Pancreas (tissue), 10 donors: ENCODE measurements at regions not wholly inside any gene's neighbourhood (a gene's known extent, or its start where the extent isn't known, plus 50 kb on each side); places are given as distances from the start of the nearest gene placed in this dataset.

Experiments
- ATAC-seq, 4 donors: fragments of 200-7000 bp; cut with Tn5 transposase; one replicate each; pipeline versions ENCODE4 v1.8.0 to v1.9.1; 2020; ENCODE audit warnings: mild to moderate bottlenecking in 4 of 4, moderate library complexity in 4 of 4
- DNase-seq, 6 donors: peaks; one replicate each; pipeline ENCODE4 v3.0.0-alpha.2; 2020
- FAIRE-seq: peaks from 2 replicates; lab custom pipeline; 2012; peaks lifted over from hg19 to GRCh38; lab: Jason Lieb, UNC
- H3K27ac ChIP-seq, 4 donors: fragments of 200-600 bp; sonication (generic); 1 replicate in 3 of 4; 2 replicates in 1 of 4; pipeline versions ENCODE4 v1.5.0 to v1.8.0; 2020
- H3K27me3 ChIP-seq, 4 donors: fragments of 200-600 bp; one replicate each; pipeline ENCODE4 v1.8.0; 2021
- H3K36me3 ChIP-seq, 3 donors: fragments of 200-600 bp; sonication (generic) in 1 of 3; one replicate each; pipeline versions ENCODE4 v1.5.0 to v1.8.0; 2020 to 2021
- H3K4me1 ChIP-seq, 3 donors: fragments of 200-600 bp; one replicate each; pipeline ENCODE4 v1.8.0; 2021
- H3K4me3 ChIP-seq, 4 donors: fragments of 200-600 bp; sonication (generic) in 2 of 4; one replicate each; pipeline versions ENCODE4 v1.5.0 to v1.8.0; 2020 to 2021
- H3K9me3 ChIP-seq, 4 donors: fragments of 200-600 bp; one replicate each; pipeline ENCODE4 v1.8.0; 2021
- CTCF ChIP-seq, 4 donors: fragments of 200-600 bp; sonication (generic) in 3 of 4; IDR thresholded peaks; one replicate each; pipeline versions ENCODE4 v1.5.0 to v1.8.0; 2021; ENCODE audit warnings: antibody characterized with exemption in 4 of 4
- WGBS, 2 donors: extraction: QIAGEN DNeasy Blood & Tissue Kit; methylation state at CpG; one replicate each; pipeline ENCODE4 v1.1.7; 2013; 5-methylcytosine and 5-hydroxymethylcytosine counted together
- intact Hi-C, 3 donors: fragments of 100-400 bp; cut with DNase I; formaldehyde crosslinking; loops; one replicate each; pipeline versions ENCODE4 v1.11.1 to v1.14.2; 2022
- donor health status: healthy with polysubstance abuse.
- donor health status: DM: no; HTN: no; CAD: no; lungs with moderate emphysema.
- donor health status: DM: no; HTN: no; CAD: no.
- donor health status: control.
- donor health status: control.
- donor health status: Bipolar disorder and iron deficiency.
- donor health status: DM: yes; HTN: yes; CAD: no.
- donor health status: DM: no; HTN: no; CAD: no.
- donor health status: DM: no; HTN: no; CAD: no.
- donor health status: DM: yes; HTN: yes; CAD: no.

- H3K4me1 ChIP-seq = no peaks in the 10 kb centered on the region
- no peak overlapping the region for H3K4me3 ChIP-seq
- H3K27me3 ChIP-seq = no peaks in the 10 kb centered on the region
- whole genome bisulfite sequencing, 2 donors = 88 to 90% methylated on average over 19 of the region's 19 CpGs
- H3K36me3 ChIP-seq = no peaks in the 10 kb centered on the region
- FAIRE-seq (no peak), ATAC-seq (no peak), DNase-seq (no peak)
- no peaks in the 10 kb centered on the region for H3K9me3 ChIP-seq
- intact Hi-C loops = no loop called here
- TF ChIP-seq CTCF (IDR thresholded peaks at IDR 0.05) = no peak
- H3K27ac ChIP-seq = no peak overlapping the region
Observed at GRCh38 chr6:165827190-165827518, 164.1 kb upstream of the PDE10A start.

GRCh38 chr6:165826487-165827189 lies 163.6 kb upstream of the PDE10A start:
- 83 to 86% methylated on average over 19 to 33 of the region's 33 CpGs for WGBS, 2 donors
- TF ChIP-seq CTCF (IDR thresholded peaks at IDR 0.05) = no peak
- Histone ChIP-seq H3K27ac (no peak overlapping the region), H3K4me3 (no peak overlapping the region), H3K36me3 (no peaks in the 10 kb centered on the region), H3K27me3 (no peaks in the 10 kb centered on the region), H3K4me1 (no peaks in the 10 kb centered on the region), H3K9me3 (no peaks in the 10 kb centered on the region)
- FAIRE-seq (no peak), DNase-seq (peak in 1 of 6 donors; percentile 58), ATAC-seq (no peak)
- intact Hi-C loops = no loop called here

GRCh38 chr6:165825256-165825815 lies 162.3 kb upstream of the PDE10A start:
- no peaks in the 10 kb centered on the region for H3K36me3 ChIP-seq
- no peak for TF ChIP-seq CTCF (IDR thresholded peaks at IDR 0.05)
- no peak overlapping the region for H3K4me3 ChIP-seq
- peaks cover 0 to 6% (median 0%) of the 10 kb centered on the region in 4 donors for H3K27me3 ChIP-seq
- FAIRE-seq (no peak), DNase-seq (no peak), ATAC-seq (no peak)
- no peaks in the 10 kb centered on the region for H3K9me3 ChIP-seq
- WGBS, 2 donors = 80 to 83% methylated on average over 9 of the region's 9 CpGs
- H3K27ac ChIP-seq = no peak overlapping the region
- intact Hi-C loops = no loop called here
- H3K4me1 ChIP-seq = no peaks in the 10 kb centered on the region

- Histone ChIP-seq H3K9me3 (no peaks in the 10 kb centered on the region), H3K4me3 (no peak overlapping the region), H3K27me3 (peaks cover 0 to 20% (median 2%) of the 10 kb centered on the region in 4 donors), H3K36me3 (no peaks in the 10 kb centered on the region), H3K4me1 (no peaks in the 10 kb centered on the region), H3K27ac (no peak overlapping the region)
- intact Hi-C loops = no loop called here
- ATAC-seq (no peak), DNase-seq (no peak), FAIRE-seq (no peak)
- 79 to 88% methylated on average over 10 of the region's 10 CpGs for WGBS, 2 donors
- TF ChIP-seq CTCF (IDR thresholded peaks at IDR 0.05) = no peak
Observed at GRCh38 chr6:165823609-165824326, 160.7 kb upstream of the PDE10A start.

- Histone ChIP-seq H3K4me1 (no peaks in the 10 kb centered on the region), H3K27ac (no peak overlapping the region), H3K9me3 (no peaks in the 10 kb centered on the region), H3K36me3 (no peaks in the 10 kb centered on the region), H3K27me3 (peaks cover 0 to 20% (median 2%) of the 10 kb centered on the region in 4 donors), H3K4me3 (no peak overlapping the region)
- DNase-seq = no peak
- intact Hi-C loops = no loop called here
- no peak for FAIRE-seq
- TF ChIP-seq CTCF (IDR thresholded peaks at IDR 0.05) = no peak
- no peak for ATAC-seq
- 85% methylated on average over 7 of the region's 7 CpGs for WGBS, 2 donors
Observed at GRCh38 chr6:165822501-165822900, 159.5 kb upstream of the PDE10A start.
